PC-3 (cell line): ENCODE measurements at regions not wholly inside any gene's neighbourhood (a gene's known extent, or its start where the extent isn't known, plus 50 kb on each side); places are given as distances from the start of the nearest gene placed in this dataset.

ENCODE experiments used
- ATAC-seq: fragments of 200-7000 bp; cut with Tn5 transposase; 2 replicates; pipeline ENCODE4 v1.9.1; 2020; ENCODE audit warnings: mild to moderate bottlenecking, moderate library complexity
- BruUV-seq: library from RNA; stranded (reverse); fragments of 400-500 nt; replicated peaks from 2 replicates; lab custom pipeline; 2021; lab: Mats Ljungman, UMichigan
- CTCF ChIA-PET: fragments of 300-600 bp; sonication (Branson Sonifier 250); formaldehyde crosslinking; loops from one replicate; lab custom pipeline; 2022; ENCODE audit warnings: antibody characterized with exemption; lab: Charles Lee
- POLR2A ChIA-PET: fragments of 300-600 bp; sonication (Branson Sonifier 250); formaldehyde crosslinking; loops from one replicate; lab custom pipeline; 2022; ENCODE audit warnings: antibody characterized with exemption; ENCODE audit not compliant: unreplicated experiment; lab: Charles Lee
- DNase-seq: peaks from one replicate; pipeline ENCODE4 v3.0.0-alpha.2; 2015
- H2AFZ ChIP-seq: fragments of 300-600 bp; sonication (generic); 2 replicates; pipeline ENCODE4 v1.6.0; 2016; ENCODE audit warnings: antibody characterized with exemption, low read length
- H3F3A ChIP-seq: fragments of 300-600 bp; sonication (generic); one replicate; pipeline ENCODE4 v1.6.0; 2017; ENCODE audit warnings: antibody characterized with exemption, low read length, control low read depth, mild to moderate bottlenecking; ENCODE audit not compliant: unreplicated experiment
- H3K27ac ChIP-seq: fragments of 300-600 bp; sonication (generic); 2 replicates; pipeline ENCODE4 v1.5.1; 2016; ENCODE audit warnings: mild to moderate bottlenecking, low read length
- H3K27me3 ChIP-seq: fragments of 300-600 bp; sonication (generic); 2 replicates; pipeline ENCODE4 v1.6.1; 2016; ENCODE audit warnings: low read length, mixed read lengths
- H3K36me3 ChIP-seq: fragments of 300-600 bp; sonication (generic); 2 replicates; pipeline ENCODE4 v1.6.1; 2016; ENCODE audit warnings: low read depth, mixed run types, low read length, mixed read lengths
- H3K4me1 ChIP-seq: fragments of 300-600 bp; sonication (generic); 2 replicates; pipeline ENCODE4 v1.5.1; 2016; ENCODE audit warnings: low read length; ENCODE audit not compliant: insufficient read depth
- H3K4me2 ChIP-seq: fragments of 300-600 bp; sonication (generic); 2 replicates; pipeline ENCODE4 v1.6.0; 2016; ENCODE audit warnings: low read length
- H3K4me3 ChIP-seq: fragments of 300-600 bp; sonication (generic); 2 replicates; pipeline ENCODE4 v1.5.1; 2016; ENCODE audit warnings: mild to moderate bottlenecking, low read length, mixed read lengths
- H3K79me2 ChIP-seq: fragments of 300-600 bp; sonication (generic); 2 replicates; pipeline ENCODE4 v1.6.1; 2017; ENCODE audit warnings: low read length, mixed read lengths
- H3K9ac ChIP-seq: fragments of 300-600 bp; sonication (generic); 2 replicates; pipeline ENCODE4 v1.6.0; 2016; ENCODE audit warnings: mild to moderate bottlenecking, low read length
- H3K9me2 ChIP-seq: fragments of 300-600 bp; sonication (generic); replicated peaks from 2 replicates; pipeline ENCODE4 v1.6.1; 2016; ENCODE audit warnings: mixed run types, low read length, mixed read lengths
- H3K9me3 ChIP-seq: fragments of 300-600 bp; sonication (generic); 2 replicates; pipeline ENCODE4 v1.6.1; 2016; ENCODE audit warnings: low read length, mixed read lengths
- H4K20me1 ChIP-seq: fragments of 300-600 bp; sonication (generic); 2 replicates; pipeline ENCODE4 v1.6.1; 2016; ENCODE audit warnings: low read length, mixed read lengths
- EZH2 ChIP-seq: fragments of 300-600 bp; sonication (generic); IDR thresholded peaks from one replicate; pipeline ENCODE4 v1.6.1; 2017; ENCODE audit warnings: antibody characterized with exemption, mild to moderate bottlenecking, low read length; ENCODE audit not compliant: unreplicated experiment
- EZH2phosphoT487 ChIP-seq: fragments of 300-600 bp; sonication (generic); IDR thresholded peaks from 2 replicates; pipeline ENCODE4 v1.6.1; 2018; ENCODE audit warnings: mild to moderate bottlenecking, antibody characterized with exemption, low read length, borderline replicate concordance
- intact Hi-C: fragments of 100-400 bp; cut with micrococcal nuclease; formaldehyde crosslinking; loops from 2 replicates; pipeline ENCODE4 v1.9.0; 2023
- TF ChIP-seq, protein P1 (sequence below): fragments of 300-600 bp; sonication (generic); conservative IDR thresholded peaks from 2 replicates; pipeline ENCODE4 v1.5.1; 2017; ENCODE audit warnings: antibody characterized with exemption, low read depth, mild to moderate bottlenecking, low read length

GRCh38 chr4:96375367-96375766 is 535.5 kb downstream of the PDHA2 start:
- ATAC-seq (no peak), DNase-seq (peak; percentile 29)
- H3K9me2 ChIP-seq = no peaks in the 10 kb centered on the region
- no peaks in the 10 kb centered on the region for H3K36me3 ChIP-seq
- no peak overlapping the region for H2AFZ ChIP-seq
- H3K4me2 ChIP-seq = no peak overlapping the region
- no peak overlapping the region for H3K27ac ChIP-seq
- no TSS peak for BruUV-seq
- ChIA-PET CTCF (no interaction called here), POLR2A (no interaction called here)
- intact Hi-C loops = no loop called here
- no peaks in the 10 kb centered on the region for H3K27me3 ChIP-seq
- H3K79me2 ChIP-seq = no peaks in the 10 kb centered on the region
- no peaks in the 10 kb centered on the region for H4K20me1 ChIP-seq
- H3K9ac ChIP-seq = no peak overlapping the region
- H3K9me3 ChIP-seq = no peaks in the 10 kb centered on the region
- no peak for TF ChIP-seq EZH2phosphoT487
- TF ChIP-seq, protein P1, sequence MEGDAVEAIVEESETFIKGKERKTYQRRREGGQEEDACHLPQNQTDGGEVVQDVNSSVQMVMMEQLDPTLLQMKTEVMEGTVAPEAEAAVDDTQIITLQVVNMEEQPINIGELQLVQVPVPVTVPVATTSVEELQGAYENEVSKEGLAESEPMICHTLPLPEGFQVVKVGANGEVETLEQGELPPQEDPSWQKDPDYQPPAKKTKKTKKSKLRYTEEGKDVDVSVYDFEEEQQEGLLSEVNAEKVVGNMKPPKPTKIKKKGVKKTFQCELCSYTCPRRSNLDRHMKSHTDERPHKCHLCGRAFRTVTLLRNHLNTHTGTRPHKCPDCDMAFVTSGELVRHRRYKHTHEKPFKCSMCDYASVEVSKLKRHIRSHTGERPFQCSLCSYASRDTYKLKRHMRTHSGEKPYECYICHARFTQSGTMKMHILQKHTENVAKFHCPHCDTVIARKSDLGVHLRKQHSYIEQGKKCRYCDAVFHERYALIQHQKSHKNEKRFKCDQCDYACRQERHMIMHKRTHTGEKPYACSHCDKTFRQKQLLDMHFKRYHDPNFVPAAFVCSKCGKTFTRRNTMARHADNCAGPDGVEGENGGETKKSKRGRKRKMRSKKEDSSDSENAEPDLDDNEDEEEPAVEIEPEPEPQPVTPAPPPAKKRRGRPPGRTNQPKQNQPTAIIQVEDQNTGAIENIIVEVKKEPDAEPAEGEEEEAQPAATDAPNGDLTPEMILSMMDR = no peak
- no peak for TF ChIP-seq EZH2
- H3K4me3 ChIP-seq = no peak overlapping the region
- no peaks in the 10 kb centered on the region for H3F3A ChIP-seq
- H3K4me1 ChIP-seq = no peaks in the 10 kb centered on the region

GRCh38 chr4:96379524-96379923 is 539.6 kb downstream of the PDHA2 start:
- intact Hi-C loops = no loop called here
- Histone ChIP-seq H3K79me2 (no peaks in the 10 kb centered on the region), H3K9me2 (no peaks in the 10 kb centered on the region), H3K9me3 (no peaks in the 10 kb centered on the region), H3K4me1 (no peaks in the 10 kb centered on the region), H2AFZ (no peak overlapping the region), H3K36me3 (no peaks in the 10 kb centered on the region), H3K9ac (no peak overlapping the region), H3K27me3 (no peaks in the 10 kb centered on the region), H3K4me2 (no peak overlapping the region), H3K27ac (no peak overlapping the region), H3K4me3 (no peak overlapping the region), H3F3A (no peaks in the 10 kb centered on the region), H4K20me1 (no peaks in the 10 kb centered on the region)
- CTCF ChIA-PET = no interaction called here
- DNase-seq (no peak), ATAC-seq (no peak)
- BruUV-seq = no TSS peak
- no peak for TF ChIP-seq EZH2phosphoT487
- POLR2A ChIA-PET = no interaction called here

- no peaks in the 10 kb centered on the region for H3K9me3 ChIP-seq
- no peaks in the 10 kb centered on the region for H3K27me3 ChIP-seq
- H3K9ac ChIP-seq = no peak overlapping the region
- H3K27ac ChIP-seq = no peak overlapping the region
- H3K36me3 ChIP-seq = no peaks in the 10 kb centered on the region
- CTCF ChIA-PET = no interaction called here
- intact Hi-C loops = no loop called here
- no peaks in the 10 kb centered on the region for H3F3A ChIP-seq
- H3K4me1 ChIP-seq = no peaks in the 10 kb centered on the region
- no peak overlapping the region for H3K4me3 ChIP-seq
- TF ChIP-seq EZH2 (no peak), EZH2phosphoT487 (no peak)
- TF ChIP-seq, protein P1 = no peak
- H2AFZ ChIP-seq = no peak overlapping the region
- no peaks in the 10 kb centered on the region for H3K9me2 ChIP-seq
- no peak for DNase-seq
- BruUV-seq = no TSS peak
- POLR2A ChIA-PET = no interaction called here
- H3K79me2 ChIP-seq = no peaks in the 10 kb centered on the region
- no peaks in the 10 kb centered on the region for H4K20me1 ChIP-seq
- no peak overlapping the region for H3K4me2 ChIP-seq
- ATAC-seq = no peak
Measured at GRCh38 chr4:96380106-96380505, 540.2 kb downstream of the PDHA2 start.
